DMS79 treated with DMSO at 0.1 percent for 48 hours (cell line): ENCODE measurements at regions not wholly inside any gene's neighbourhood (a gene's known extent, or its start where the extent isn't known, plus 50 kb on each side); places are given as distances from the start of the nearest gene placed in this dataset.

ENCODE experiments used
- DNase-seq: peaks from one replicate; lab custom pipeline; 2025; lab: John Stamatoyannopoulos, UW

GRCh38 chr4:27846951-27847350 is 986.3 kb downstream of the STIM2 start:
- no peak for DNase-seq

GRCh38 chr4:27861381-27861787 is 1000.7 kb downstream of the STIM2 start:
- DNase-seq = no peak

- DNase-seq = no peak
Observed at GRCh38 chr4:27861802-27862201, 1001.2 kb downstream of the STIM2 start.

GRCh38 chr4:27873596-27873995 is 1013.0 kb downstream of the STIM2 start:
- no peak for DNase-seq

- no peak for DNase-seq
Observed at GRCh38 chr4:27881705-27882104, 1021.1 kb downstream of the STIM2 start.

- DNase-seq = no peak
Observed at GRCh38 chr4:27886120-27886519, 1025.5 kb downstream of the STIM2 start.

- DNase-seq = no peak
Observed at GRCh38 chr4:27887646-27888045, 1027.0 kb downstream of the STIM2 start.

- DNase-seq = no peak
Observed at GRCh38 chr4:27888505-27888904, 1027.9 kb downstream of the STIM2 start.

- no peak for DNase-seq
Observed at GRCh38 chr4:27894951-27895350, 1034.3 kb downstream of the STIM2 start.

GRCh38 chr4:27908356-27908755 is 1047.7 kb downstream of the STIM2 start:
- no peak for DNase-seq

- no peak for DNase-seq
Observed at GRCh38 chr4:27910227-27910626, 1049.6 kb downstream of the STIM2 start.

- no peak for DNase-seq
Observed at GRCh38 chr4:27911047-27911446, 1050.4 kb downstream of the STIM2 start.

GRCh38 chr4:27913738-27914137 is 1053.1 kb downstream of the STIM2 start:
- no peak for DNase-seq

GRCh38 chr4:27915822-27916221 is 1055.2 kb downstream of the STIM2 start:
- DNase-seq = no peak

GRCh38 chr4:27916452-27917184 is 1056.0 kb downstream of the STIM2 start:
- DNase-seq = no peak

GRCh38 chr4:27917381-27917780 is 1056.7 kb downstream of the STIM2 start:
- DNase-seq = no peak

GRCh38 chr4:27921231-27921630 is 1060.6 kb downstream of the STIM2 start:
- DNase-seq = no peak

GRCh38 chr4:27928761-27929540 is 1068.3 kb downstream of the STIM2 start:
- DNase-seq = no peak

- no peak for DNase-seq
Observed at GRCh38 chr4:27930291-27930690, 1069.7 kb downstream of the STIM2 start.

- no peak for DNase-seq
Observed at GRCh38 chr4:27930976-27931375, 1070.3 kb downstream of the STIM2 start.

GRCh38 chr4:27931584-27931983 is 1070.9 kb downstream of the STIM2 start:
- DNase-seq = no peak

GRCh38 chr4:27934871-27935270 is 1074.2 kb downstream of the STIM2 start:
- no peak for DNase-seq

GRCh38 chr4:27946799-27947198 is 1086.2 kb downstream of the STIM2 start:
- no peak for DNase-seq

- DNase-seq = no peak
Observed at GRCh38 chr4:27947302-27947701, 1086.7 kb downstream of the STIM2 start.
